ENCODE measurements at regions not wholly inside any gene's neighbourhood (a gene's known extent, or its start where the extent isn't known, plus 50 kb on each side); places are given as distances from the start of the nearest gene placed in this dataset.

DNA sequence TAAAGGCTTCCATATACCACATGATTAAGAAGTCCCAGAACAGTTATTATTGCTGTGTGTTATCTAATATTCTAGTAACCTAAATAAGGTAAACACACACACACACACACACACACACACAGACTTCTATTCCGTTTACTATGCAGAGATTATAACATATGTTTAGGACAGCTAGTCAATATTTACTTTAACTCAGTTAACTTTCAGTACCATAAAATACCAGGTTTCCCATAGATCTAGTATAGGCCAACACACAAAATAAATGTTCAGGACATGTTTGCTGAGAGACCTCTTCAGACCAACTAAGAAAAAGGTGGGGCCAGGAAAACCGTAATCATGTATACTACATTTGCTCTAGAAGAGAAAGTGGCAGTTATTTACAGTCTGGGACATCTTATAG lies 365.5 kb downstream of the KLHL13 start:
- TF ChIP-seq POLR2A (IDR thresholded peaks at IDR 0.05), result no peak
- TF ChIP-seq, protein P1, sequence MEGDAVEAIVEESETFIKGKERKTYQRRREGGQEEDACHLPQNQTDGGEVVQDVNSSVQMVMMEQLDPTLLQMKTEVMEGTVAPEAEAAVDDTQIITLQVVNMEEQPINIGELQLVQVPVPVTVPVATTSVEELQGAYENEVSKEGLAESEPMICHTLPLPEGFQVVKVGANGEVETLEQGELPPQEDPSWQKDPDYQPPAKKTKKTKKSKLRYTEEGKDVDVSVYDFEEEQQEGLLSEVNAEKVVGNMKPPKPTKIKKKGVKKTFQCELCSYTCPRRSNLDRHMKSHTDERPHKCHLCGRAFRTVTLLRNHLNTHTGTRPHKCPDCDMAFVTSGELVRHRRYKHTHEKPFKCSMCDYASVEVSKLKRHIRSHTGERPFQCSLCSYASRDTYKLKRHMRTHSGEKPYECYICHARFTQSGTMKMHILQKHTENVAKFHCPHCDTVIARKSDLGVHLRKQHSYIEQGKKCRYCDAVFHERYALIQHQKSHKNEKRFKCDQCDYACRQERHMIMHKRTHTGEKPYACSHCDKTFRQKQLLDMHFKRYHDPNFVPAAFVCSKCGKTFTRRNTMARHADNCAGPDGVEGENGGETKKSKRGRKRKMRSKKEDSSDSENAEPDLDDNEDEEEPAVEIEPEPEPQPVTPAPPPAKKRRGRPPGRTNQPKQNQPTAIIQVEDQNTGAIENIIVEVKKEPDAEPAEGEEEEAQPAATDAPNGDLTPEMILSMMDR (IDR thresholded peaks at IDR 0.05), result no peak
